Cardiac muscle cell (in vitro differentiated cells and primary cell): ENCODE measurements at regions not wholly inside any gene's neighbourhood (a gene's known extent, or its start where the extent isn't known, plus 50 kb on each side); places are given as distances from the start of the nearest gene placed in this dataset.
"Not testable (repeated sequence)": the region's sequence is repeated elsewhere in the genome, so short reads cannot be mapped to it uniquely, and the experiment has no call there.

Experiments
- DNase-seq, 2 donors: peaks; one replicate each; pipeline versions ENCODE4 v3.0.0 to v3.0.0-alpha.2; 2010 to 2017; ENCODE audit warnings: low read depth in 1 of 2, low spot score in 1 of 2
- H3K27ac ChIP-seq: fragments of 200-600 bp; sonication (generic); 2 replicates; pipeline ENCODE4 v1.5.1; 2016
- H3K27me3 ChIP-seq: fragments of 200-600 bp; sonication (generic); 2 replicates; pipeline ENCODE4 v1.6.0; 2016; ENCODE audit warnings: control low read depth
- H3K36me3 ChIP-seq: fragments of 200-600 bp; sonication (generic); 2 replicates; pipeline ENCODE4 v1.5.1; 2016; ENCODE audit warnings: control low read depth
- H3K4me1 ChIP-seq: fragments of 200-600 bp; sonication (generic); 2 replicates; pipeline ENCODE4 v1.8.1; 2017; ENCODE audit warnings: low read depth, mild to moderate bottlenecking, mixed run types
- H3K4me3 ChIP-seq: fragments of 200-600 bp; sonication (generic); 2 replicates; pipeline ENCODE4 v1.5.1; 2016; ENCODE audit warnings: mild to moderate bottlenecking
- H3K9me3 ChIP-seq: fragments of 200-600 bp; sonication (generic); 2 replicates; pipeline ENCODE4 v1.5.1; 2017; ENCODE audit warnings: low read depth, mild to moderate bottlenecking, control low read depth
- TF ChIP-seq, protein P1 (sequence below): IDR thresholded peaks from 2 replicates; pipeline ENCODE4 v1.5.1; 2012; ENCODE audit warnings: low read depth, mild to moderate bottlenecking, low read length

DNA sequence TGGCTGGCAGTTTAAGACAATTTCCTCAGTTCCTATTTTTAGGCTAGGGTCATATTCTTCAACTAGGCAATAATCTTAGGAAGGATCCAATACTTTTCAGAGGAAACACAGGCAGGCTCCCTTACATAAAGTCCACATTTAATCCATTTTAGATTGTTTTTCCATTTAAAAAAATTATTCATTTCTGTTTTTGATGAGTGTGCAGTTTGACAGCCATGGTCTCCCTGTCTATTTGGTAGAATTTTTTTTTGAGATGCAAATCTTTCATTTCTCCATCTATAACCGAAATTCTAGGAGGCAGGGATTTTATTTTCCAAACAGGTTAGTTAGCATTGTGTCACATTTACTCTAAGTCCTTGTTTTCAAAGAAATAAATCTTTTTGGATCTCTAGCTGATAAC is 326.8 kb downstream of the PPP4R3C start:
- TF ChIP-seq, protein P1, sequence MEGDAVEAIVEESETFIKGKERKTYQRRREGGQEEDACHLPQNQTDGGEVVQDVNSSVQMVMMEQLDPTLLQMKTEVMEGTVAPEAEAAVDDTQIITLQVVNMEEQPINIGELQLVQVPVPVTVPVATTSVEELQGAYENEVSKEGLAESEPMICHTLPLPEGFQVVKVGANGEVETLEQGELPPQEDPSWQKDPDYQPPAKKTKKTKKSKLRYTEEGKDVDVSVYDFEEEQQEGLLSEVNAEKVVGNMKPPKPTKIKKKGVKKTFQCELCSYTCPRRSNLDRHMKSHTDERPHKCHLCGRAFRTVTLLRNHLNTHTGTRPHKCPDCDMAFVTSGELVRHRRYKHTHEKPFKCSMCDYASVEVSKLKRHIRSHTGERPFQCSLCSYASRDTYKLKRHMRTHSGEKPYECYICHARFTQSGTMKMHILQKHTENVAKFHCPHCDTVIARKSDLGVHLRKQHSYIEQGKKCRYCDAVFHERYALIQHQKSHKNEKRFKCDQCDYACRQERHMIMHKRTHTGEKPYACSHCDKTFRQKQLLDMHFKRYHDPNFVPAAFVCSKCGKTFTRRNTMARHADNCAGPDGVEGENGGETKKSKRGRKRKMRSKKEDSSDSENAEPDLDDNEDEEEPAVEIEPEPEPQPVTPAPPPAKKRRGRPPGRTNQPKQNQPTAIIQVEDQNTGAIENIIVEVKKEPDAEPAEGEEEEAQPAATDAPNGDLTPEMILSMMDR: no peak
- H3K27me3 ChIP-seq: no peaks in the 10 kb centered on the region
- H3K36me3 ChIP-seq: no peaks in the 10 kb centered on the region
- no peak overlapping the region for H3K4me3 ChIP-seq
- H3K4me1 ChIP-seq: no peaks in the 10 kb centered on the region
- H3K9me3 ChIP-seq: no peaks in the 10 kb centered on the region
- DNase-seq: no peak
- H3K27ac ChIP-seq: no peak overlapping the region

DNA sequence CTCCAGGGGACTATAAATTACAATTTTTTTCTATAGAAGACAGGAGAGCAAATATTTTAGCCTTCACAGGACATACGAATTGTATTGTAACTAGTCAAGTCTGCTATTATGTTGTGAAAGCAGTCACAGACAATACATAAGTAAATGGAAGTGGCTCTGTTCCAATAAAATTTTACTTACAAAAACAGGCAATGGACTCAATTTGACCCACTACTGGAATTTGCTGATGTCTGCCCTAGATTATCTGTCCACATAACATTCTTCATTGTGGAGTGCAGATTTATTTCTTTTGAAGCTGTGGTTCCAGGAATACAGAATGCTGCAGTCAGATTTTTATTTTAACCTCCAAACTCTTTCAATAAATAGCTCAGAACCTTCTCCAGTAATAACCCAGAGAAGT is 330.3 kb downstream of the PPP4R3C start:
- no peaks in the 10 kb centered on the region for H3K27me3 ChIP-seq
- no peaks in the 10 kb centered on the region for H3K4me1 ChIP-seq
- no peak for DNase-seq
- no peaks in the 10 kb centered on the region for H3K9me3 ChIP-seq
- no peak overlapping the region for H3K27ac ChIP-seq
- TF ChIP-seq, protein P1: no peak
- H3K36me3 ChIP-seq: no peaks in the 10 kb centered on the region
- H3K4me3 ChIP-seq: no peak overlapping the region

DNA sequence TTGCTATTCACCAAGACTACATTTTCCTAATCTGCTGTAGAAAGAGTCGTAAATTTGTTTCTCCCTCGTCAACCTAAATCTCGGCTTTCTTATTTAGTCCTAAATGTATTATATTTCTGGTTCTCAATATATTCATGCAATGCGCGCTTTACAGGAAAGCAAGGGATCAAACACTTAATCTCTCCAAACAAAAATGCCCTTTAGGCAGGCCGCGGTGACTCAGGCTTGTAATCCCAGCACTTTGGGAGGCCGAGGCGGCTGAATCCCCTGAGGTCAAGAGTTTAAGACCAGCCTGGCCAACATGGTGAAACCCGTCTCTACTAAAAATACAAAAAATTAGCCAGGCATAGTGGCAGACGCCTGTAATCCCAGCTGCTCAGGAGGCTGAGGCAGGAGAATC is 376.0 kb downstream of the PPP4R3C start:
- DNase-seq, H3K27ac ChIP-seq: not testable (repeated sequence)

DNA sequence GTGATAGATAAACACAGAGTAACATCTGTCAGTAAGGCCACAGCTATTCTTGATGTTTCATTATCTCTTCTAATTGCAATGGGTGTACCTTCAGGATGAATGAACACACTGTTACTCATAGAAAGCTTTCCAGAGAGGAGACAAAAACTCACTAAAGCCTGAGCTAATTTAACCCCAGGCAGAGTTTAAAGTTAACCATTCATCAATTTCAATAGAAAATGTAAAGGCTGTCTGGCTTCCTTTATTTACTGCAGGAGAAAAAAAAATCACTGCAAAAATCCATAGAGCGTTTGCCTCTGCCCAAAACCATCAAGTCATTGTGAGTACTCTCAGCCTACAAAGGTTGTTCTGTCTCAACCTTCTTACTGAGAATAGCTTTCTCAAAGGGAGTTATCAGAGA is 376.9 kb downstream of the PPP4R3C start:
- no peak overlapping the region for H3K27ac ChIP-seq
- TF ChIP-seq, protein P1: no peak
- no peak overlapping the region for H3K4me3 ChIP-seq
- no peaks in the 10 kb centered on the region for H3K9me3 ChIP-seq
- no peak for DNase-seq
- no peaks in the 10 kb centered on the region for H3K4me1 ChIP-seq
- H3K36me3 ChIP-seq: no peaks in the 10 kb centered on the region
- no peaks in the 10 kb centered on the region for H3K27me3 ChIP-seq

More for the DNA sequence above, 376.0 kb downstream of the PPP4R3C start:
- H3K9me3 ChIP-seq, H3K4me3 ChIP-seq, H3K27me3 ChIP-seq, H3K4me1 ChIP-seq, H3K36me3 ChIP-seq: not testable (repeated sequence)

DNA sequence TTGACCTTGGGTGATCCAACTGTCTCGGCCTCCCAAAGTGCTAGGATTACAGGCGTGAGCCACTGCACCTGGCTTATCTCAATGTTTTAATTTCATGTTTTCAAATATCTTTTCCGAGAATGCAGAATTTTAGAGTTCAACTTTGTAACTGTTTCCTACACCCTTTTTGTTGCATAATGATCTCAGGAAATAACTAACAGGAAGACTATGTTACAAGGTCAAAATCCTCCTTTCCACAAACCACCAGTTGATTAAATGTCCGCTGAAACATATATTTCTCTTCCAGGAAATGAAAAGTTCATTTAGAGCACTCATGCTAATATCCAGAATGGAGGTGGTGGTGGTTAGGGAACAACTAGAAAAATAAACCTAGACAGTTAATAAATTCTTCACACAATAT is 377.8 kb downstream of the PPP4R3C start:
- Histone ChIP-seq H3K36me3 (no peaks in the 10 kb centered on the region), H3K27me3 (no peaks in the 10 kb centered on the region), H3K4me3 (no peak overlapping the region), H3K4me1 (no peaks in the 10 kb centered on the region), H3K27ac (no peak overlapping the region), H3K9me3 (no peaks in the 10 kb centered on the region)
- DNase-seq: no peak
- TF ChIP-seq, protein P1: no peak

DNA sequence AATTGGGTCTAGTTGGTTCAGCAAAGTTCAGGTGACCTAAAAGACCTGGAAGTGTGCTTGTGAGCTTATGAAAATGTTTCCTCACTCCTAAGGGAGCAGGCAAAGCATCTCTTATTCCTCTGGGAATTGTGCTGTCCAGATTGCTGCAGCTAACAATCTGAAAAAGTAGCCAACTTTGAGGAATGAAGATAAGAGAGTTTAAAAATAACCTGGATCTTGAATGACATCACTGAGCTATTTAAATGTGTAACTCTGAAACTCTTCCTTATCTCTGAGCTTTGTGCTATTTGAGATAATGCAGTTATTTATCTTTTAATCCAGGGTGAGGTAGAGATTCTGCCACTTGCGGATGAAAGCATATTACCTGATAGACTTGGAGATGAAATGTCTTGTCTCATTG is 384.8 kb downstream of the PPP4R3C start:
- Histone ChIP-seq H3K27me3 (no peaks in the 10 kb centered on the region), H3K27ac (peak overlapping the region; percentile 76), H3K4me3 (no peak overlapping the region), H3K9me3 (no peaks in the 10 kb centered on the region), H3K4me1 (peaks cover 13% of the 10 kb centered on the region), H3K36me3 (no peaks in the 10 kb centered on the region)
- TF ChIP-seq, protein P1: no peak
- DNase-seq: peak in 1 of 2 donors; percentile 38
